Ishikawa (cell line): ENCODE measurements at regions not wholly inside any gene's neighbourhood (a gene's known extent, or its start where the extent isn't known, plus 50 kb on each side); places are given as distances from the start of the nearest gene placed in this dataset.

Experiments
- CEBPB ChIP-seq: IDR thresholded peaks from 2 replicates; pipeline ENCODE4 v1.6.1; 2012
- CREB1 ChIP-seq: IDR thresholded peaks from 2 replicates; pipeline ENCODE4 v1.6.1; 2012; ENCODE audit warnings: low read depth
- EGR1 ChIP-seq: IDR thresholded peaks from 2 replicates; pipeline ENCODE4 v1.6.1; 2012
- EP300 ChIP-seq: IDR thresholded peaks from 2 replicates; pipeline ENCODE4 v1.6.1; 2012; ENCODE audit warnings: borderline replicate concordance
- FOXM1 ChIP-seq: IDR thresholded peaks from 2 replicates; pipeline ENCODE4 v1.6.1; 2012; ENCODE audit warnings: low read depth, borderline replicate concordance
- NFIC ChIP-seq: IDR thresholded peaks from 2 replicates; pipeline ENCODE4 v1.6.1; 2012
- RAD21 ChIP-seq: IDR thresholded peaks from 2 replicates; pipeline ENCODE4 v1.6.1; 2012; ENCODE audit warnings: low read depth
- TAF1 ChIP-seq: IDR thresholded peaks from 2 replicates; pipeline ENCODE4 v1.6.1; 2012; ENCODE audit warnings: low read depth, mild to moderate bottlenecking
- TEAD4 ChIP-seq: IDR thresholded peaks from 2 replicates; pipeline ENCODE4 v1.6.1; 2012
- USF1 ChIP-seq: IDR thresholded peaks from 2 replicates; pipeline ENCODE4 v1.6.1; 2012
- YY1 ChIP-seq: IDR thresholded peaks from 2 replicates; pipeline ENCODE4 v1.6.1; 2012; ENCODE audit warnings: low read depth
- TF ChIP-seq, protein P1 (sequence below): IDR thresholded peaks from 2 replicates; pipeline ENCODE4 v1.6.1; 2012
- TF ChIP-seq, protein P2 (sequence below): IDR thresholded peaks from 2 replicates; pipeline ENCODE4 v1.6.1; 2012; ENCODE audit warnings: low read depth, mild to moderate bottlenecking

DNA sequence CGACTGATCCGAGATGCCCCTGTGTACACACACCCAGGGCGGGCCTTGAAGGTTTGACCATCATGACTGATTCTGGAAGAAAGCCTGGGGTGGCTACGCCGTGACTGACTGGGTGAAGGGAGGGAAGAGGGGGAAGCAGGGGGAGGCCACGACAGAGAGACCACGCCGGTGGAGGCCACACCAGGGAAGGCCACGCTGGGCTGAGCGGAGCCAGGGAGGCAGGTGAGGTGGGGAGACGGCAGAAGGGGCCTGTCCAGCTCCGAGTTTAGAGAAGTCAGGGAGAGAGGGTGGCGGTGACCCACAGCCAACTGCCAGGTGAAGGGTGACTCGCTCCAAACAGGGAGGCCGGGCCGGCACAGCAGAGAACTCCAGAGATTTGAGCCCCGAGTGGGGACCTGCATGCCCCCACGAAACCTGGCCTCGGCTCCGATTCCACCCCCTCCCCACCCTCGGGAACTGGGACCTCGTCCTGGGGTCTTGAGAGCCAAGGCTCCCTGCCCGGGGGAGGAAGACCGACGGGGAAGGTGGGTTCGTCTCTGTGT, 102.6 kb downstream of the PTPRS start:
- TF ChIP-seq YY1, result no peak
- no peak for TF ChIP-seq FOXM1
- TF ChIP-seq NFIC, result no peak
- TF ChIP-seq RAD21, result no peak
- TF ChIP-seq EGR1, result no peak
- no peak for TF ChIP-seq CREB1
- no peak for TF ChIP-seq USF1
- TF ChIP-seq CEBPB, result no peak
- no peak for TF ChIP-seq TAF1
- TF ChIP-seq EP300, result no peak
- TF ChIP-seq TEAD4, result no peak
- TF ChIP-seq, protein P1, sequence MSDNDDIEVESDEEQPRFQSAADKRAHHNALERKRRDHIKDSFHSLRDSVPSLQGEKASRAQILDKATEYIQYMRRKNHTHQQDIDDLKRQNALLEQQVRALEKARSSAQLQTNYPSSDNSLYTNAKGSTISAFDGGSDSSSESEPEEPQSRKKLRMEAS, result no peak
- TF ChIP-seq, protein P2, sequence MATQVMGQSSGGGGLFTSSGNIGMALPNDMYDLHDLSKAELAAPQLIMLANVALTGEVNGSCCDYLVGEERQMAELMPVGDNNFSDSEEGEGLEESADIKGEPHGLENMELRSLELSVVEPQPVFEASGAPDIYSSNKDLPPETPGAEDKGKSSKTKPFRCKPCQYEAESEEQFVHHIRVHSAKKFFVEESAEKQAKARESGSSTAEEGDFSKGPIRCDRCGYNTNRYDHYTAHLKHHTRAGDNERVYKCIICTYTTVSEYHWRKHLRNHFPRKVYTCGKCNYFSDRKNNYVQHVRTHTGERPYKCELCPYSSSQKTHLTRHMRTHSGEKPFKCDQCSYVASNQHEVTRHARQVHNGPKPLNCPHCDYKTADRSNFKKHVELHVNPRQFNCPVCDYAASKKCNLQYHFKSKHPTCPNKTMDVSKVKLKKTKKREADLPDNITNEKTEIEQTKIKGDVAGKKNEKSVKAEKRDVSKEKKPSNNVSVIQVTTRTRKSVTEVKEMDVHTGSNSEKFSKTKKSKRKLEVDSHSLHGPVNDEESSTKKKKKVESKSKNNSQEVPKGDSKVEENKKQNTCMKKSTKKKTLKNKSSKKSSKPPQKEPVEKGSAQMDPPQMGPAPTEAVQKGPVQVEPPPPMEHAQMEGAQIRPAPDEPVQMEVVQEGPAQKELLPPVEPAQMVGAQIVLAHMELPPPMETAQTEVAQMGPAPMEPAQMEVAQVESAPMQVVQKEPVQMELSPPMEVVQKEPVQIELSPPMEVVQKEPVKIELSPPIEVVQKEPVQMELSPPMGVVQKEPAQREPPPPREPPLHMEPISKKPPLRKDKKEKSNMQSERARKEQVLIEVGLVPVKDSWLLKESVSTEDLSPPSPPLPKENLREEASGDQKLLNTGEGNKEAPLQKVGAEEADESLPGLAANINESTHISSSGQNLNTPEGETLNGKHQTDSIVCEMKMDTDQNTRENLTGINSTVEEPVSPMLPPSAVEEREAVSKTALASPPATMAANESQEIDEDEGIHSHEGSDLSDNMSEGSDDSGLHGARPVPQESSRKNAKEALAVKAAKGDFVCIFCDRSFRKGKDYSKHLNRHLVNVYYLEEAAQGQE, result no peak
